Lower lobe of right lung (tissue), 2 donors: ENCODE measurements at regions not wholly inside any gene's neighbourhood (a gene's known extent, or its start where the extent isn't known, plus 50 kb on each side); places are given as distances from the start of the nearest gene placed in this dataset.

Experiments
- ATAC-seq, 2 donors: fragments of 200-7000 bp; cut with Tn5 transposase; one replicate each; pipeline ENCODE4 v1.9.1; 2020 to 2022; ENCODE audit warnings: mild to moderate bottlenecking in 2 of 2, moderate library complexity in 2 of 2
- DNase-seq: peaks from one replicate; pipeline ENCODE4 v3.0.0-alpha.2; 2020
- H3K27ac ChIP-seq: fragments of 200-600 bp; one replicate; pipeline ENCODE4 v1.8.0; 2022
- H3K27me3 ChIP-seq: fragments of 200-600 bp; one replicate; pipeline ENCODE4 v1.8.0; 2022; ENCODE audit warnings: low read depth
- H3K36me3 ChIP-seq: fragments of 200-600 bp; one replicate; pipeline ENCODE4 v1.8.0; 2022; ENCODE audit warnings: mild to moderate bottlenecking
- H3K4me1 ChIP-seq: fragments of 200-600 bp; one replicate; pipeline ENCODE4 v1.8.0; 2022
- H3K4me3 ChIP-seq: fragments of 200-600 bp; one replicate; pipeline ENCODE4 v1.8.0; 2022; ENCODE audit warnings: mild to moderate bottlenecking
- H3K9me3 ChIP-seq: fragments of 200-600 bp; one replicate; pipeline ENCODE4 v1.8.0; 2022
- CTCF ChIP-seq: fragments of 200-600 bp; IDR thresholded peaks from one replicate; pipeline ENCODE4 v1.8.0; 2022; ENCODE audit warnings: antibody characterized with exemption, mild to moderate bottlenecking
- intact Hi-C: fragments of 100-400 bp; cut with DNase I; formaldehyde crosslinking; loops from one replicate; pipeline ENCODE4 v1.11.0; 2022
- donor health status: DM: no; HTN: yes; CAD: no; lungs with severe emphysema.

GRCh38 chr5:38719916-38720315, 125.9 kb upstream of the OSMR start:
- intact Hi-C loops = no loop called here
- TF ChIP-seq CTCF = no peak
- Histone ChIP-seq H3K36me3 (no peaks in the 10 kb centered on the region), H3K4me3 (no peak overlapping the region), H3K4me1 (no peaks in the 10 kb centered on the region), H3K9me3 (no peaks in the 10 kb centered on the region), H3K27me3 (no peaks in the 10 kb centered on the region), H3K27ac (no peak overlapping the region)
- ATAC-seq = no peak
- DNase-seq = no peak

- no peak for DNase-seq
- no peak overlapping the region for H3K27ac ChIP-seq
- H3K4me1 ChIP-seq = no peaks in the 10 kb centered on the region
- no peak for ATAC-seq
- H3K27me3 ChIP-seq = no peaks in the 10 kb centered on the region
- H3K36me3 ChIP-seq = no peaks in the 10 kb centered on the region
- no peak overlapping the region for H3K4me3 ChIP-seq
- H3K9me3 ChIP-seq = no peaks in the 10 kb centered on the region
- intact Hi-C loops = no loop called here
- no peak for TF ChIP-seq CTCF
Observed at GRCh38 chr5:38720554-38721361, 125.1 kb upstream of the OSMR start.

- Histone ChIP-seq H3K9me3 (no peaks in the 10 kb centered on the region), H3K4me1 (no peaks in the 10 kb centered on the region), H3K36me3 (no peaks in the 10 kb centered on the region), H3K27ac (no peak overlapping the region), H3K4me3 (no peak overlapping the region), H3K27me3 (no peaks in the 10 kb centered on the region)
- no peak for ATAC-seq
- no peak for TF ChIP-seq CTCF
- no peak for DNase-seq
- intact Hi-C loops = no loop called here
Observed at GRCh38 chr5:38722918-38723317, 122.9 kb upstream of the OSMR start.

- H3K27ac ChIP-seq = no peak overlapping the region
- no peak for TF ChIP-seq CTCF
- no peaks in the 10 kb centered on the region for H3K4me1 ChIP-seq
- no peak for ATAC-seq
- H3K9me3 ChIP-seq = no peaks in the 10 kb centered on the region
- DNase-seq = no peak
- intact Hi-C loops = no loop called here
- H3K36me3 ChIP-seq = no peaks in the 10 kb centered on the region
- H3K4me3 ChIP-seq = no peak overlapping the region
- H3K27me3 ChIP-seq = no peaks in the 10 kb centered on the region
Observed at GRCh38 chr5:38723426-38723825, 122.4 kb upstream of the OSMR start.

- TF ChIP-seq CTCF = no peak
- intact Hi-C loops = no loop called here
- Histone ChIP-seq H3K4me1 (no peaks in the 10 kb centered on the region), H3K4me3 (no peak overlapping the region), H3K27me3 (no peaks in the 10 kb centered on the region), H3K36me3 (no peaks in the 10 kb centered on the region), H3K9me3 (no peaks in the 10 kb centered on the region), H3K27ac (no peak overlapping the region)
- DNase-seq (no peak), ATAC-seq (no peak)
Observed at GRCh38 chr5:38724301-38725030, 121.3 kb upstream of the OSMR start.
